HG03571 (cell line): ENCODE measurements at regions not wholly inside any gene's neighbourhood (a gene's known extent, or its start where the extent isn't known, plus 50 kb on each side); places are given as distances from the start of the nearest gene placed in this dataset.

Source experiments
- ATAC-seq: cut with Tn5 transposase; IDR thresholded peaks from one replicate; pipeline ENCODE4 v1.9.1; 2021; ENCODE audit not compliant: unreplicated experiment

DNA sequence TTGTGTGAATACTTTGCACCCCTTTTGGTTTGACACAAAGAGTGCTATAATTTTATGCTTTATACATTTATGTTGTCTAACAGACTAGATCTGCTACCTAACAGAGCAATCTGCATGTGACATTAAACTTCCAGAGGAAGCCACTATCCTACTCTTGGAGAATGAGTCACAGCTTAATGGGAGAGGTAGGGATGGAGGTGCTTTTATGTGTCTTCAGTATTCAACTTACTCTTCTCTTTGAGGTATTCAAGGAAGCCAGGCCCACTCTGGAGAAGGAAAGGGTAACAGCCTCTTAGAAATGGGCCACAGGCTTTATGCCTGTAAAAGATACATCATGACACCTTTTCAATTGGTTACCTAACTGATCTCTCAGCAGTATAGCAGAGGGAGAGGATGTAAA, 85.8 kb upstream of the NEUROD1 start:
- ATAC-seq, result no peak

DNA sequence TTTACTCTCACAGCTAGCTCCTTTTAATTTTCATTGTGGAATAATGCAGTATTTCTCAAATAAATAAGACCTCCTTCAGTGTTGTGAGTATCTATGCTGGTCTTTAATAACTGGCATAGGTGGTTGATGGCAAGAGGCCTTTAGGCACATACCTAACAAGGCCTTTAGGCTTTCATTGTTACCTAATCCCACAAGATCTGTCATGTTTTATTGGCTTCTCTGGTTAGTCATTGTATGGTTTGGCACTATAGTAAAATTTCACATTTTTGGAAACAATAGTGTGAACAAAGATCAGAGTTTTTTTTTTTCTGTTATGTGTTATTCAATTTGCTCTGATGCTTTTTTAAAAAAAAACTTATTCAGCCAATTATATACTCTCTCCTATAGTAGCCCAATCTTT, 89.8 kb upstream of the NEUROD1 start:
- ATAC-seq, result no peak

DNA sequence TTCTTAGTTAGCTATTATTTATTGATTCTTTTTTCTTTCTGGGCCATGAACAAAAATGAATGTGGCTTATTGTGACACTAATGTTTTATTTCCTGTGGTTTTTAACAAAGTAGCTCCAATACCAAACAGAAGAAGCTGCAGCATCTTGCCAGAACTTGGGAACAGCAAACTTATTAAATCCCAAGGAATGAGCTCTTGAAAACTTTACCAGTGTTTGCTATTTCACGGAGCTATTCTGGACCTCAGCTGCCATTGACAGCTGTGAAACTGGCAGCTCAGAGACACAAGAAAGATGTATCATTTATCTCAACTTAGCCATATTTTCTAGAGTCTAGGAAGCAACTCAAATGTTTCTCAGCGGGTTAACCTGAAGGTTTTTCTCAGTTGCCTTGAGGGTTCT, 91.0 kb upstream of the NEUROD1 start:
- no peak for ATAC-seq

DNA sequence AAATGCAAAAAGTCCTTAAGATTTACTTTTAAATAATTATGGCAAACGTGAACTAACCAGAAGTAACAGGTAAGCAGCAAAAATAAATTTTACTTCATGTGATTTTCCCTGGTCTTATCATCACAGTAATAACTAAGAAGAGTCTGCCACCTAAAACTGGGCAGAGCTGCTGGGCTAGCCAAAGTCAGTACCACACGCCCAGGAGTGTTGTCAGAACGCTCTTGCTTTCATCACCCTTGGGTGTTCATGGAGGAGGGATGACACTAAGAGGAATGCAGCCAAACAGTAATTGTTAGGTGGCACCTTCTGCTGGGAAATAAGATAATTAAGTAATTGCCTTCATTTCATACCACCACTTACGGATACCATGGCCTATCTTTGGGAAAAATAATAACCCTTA, 92.0 kb upstream of the NEUROD1 start:
- no peak for ATAC-seq

DNA sequence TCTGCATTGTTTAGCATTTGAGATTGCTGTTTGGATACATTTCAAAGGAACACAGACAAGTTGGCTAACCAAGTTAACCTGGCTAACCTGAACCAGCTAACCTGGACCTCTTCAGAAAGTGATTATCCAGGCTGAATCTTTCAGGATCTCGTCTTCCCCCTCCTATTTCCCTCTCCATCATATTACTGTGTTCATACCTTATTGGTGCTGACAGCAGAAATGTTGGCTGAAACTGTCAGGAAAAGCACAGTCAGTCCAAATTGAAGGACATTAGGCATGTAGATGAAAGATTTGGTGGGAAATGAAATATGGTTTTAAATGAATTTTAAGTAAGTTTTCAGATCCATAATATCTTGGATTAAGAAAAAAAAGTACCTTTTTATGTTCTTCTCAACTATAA, 92.5 kb upstream of the NEUROD1 start:
- ATAC-seq, result no peak

DNA sequence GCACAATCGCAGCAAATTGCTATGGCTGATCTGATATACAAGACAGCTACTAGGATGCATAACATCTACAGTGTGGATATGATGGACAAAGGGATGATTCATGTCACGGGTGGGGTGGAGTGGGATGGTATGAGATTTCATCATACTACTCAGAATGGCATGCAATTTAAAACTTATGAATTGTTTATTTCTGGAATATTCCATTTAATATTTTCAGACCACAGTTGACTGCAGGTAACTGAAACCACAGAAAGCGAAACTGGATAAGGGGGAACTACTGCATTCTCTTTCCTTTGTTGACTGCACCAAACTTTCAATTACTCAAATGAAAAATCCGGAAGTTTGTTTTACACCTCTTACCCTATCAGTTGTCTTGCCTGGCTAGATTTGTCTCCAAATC, 94.4 kb upstream of the NEUROD1 start:
- ATAC-seq, result peak; percentile 80

DNA sequence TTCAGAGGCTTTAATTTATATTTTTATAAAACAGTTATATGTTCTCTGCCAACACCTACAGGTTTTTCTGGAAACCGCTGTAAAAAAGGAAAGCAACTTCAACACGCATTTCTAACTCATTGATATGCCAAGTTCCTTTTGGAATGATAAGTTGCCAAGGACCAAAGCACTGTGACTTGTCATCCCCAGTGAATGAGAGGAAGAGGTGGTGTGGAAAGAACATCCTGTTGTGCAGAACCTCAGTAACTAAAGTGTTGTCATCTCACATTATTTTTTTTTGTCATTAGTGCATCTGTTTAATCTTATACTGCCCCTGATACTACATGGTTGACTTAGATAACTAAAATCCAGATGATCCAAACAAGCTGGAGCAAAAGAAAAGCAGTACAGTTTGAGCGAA, 96.0 kb upstream of the NEUROD1 start:
- ATAC-seq, result no peak

DNA sequence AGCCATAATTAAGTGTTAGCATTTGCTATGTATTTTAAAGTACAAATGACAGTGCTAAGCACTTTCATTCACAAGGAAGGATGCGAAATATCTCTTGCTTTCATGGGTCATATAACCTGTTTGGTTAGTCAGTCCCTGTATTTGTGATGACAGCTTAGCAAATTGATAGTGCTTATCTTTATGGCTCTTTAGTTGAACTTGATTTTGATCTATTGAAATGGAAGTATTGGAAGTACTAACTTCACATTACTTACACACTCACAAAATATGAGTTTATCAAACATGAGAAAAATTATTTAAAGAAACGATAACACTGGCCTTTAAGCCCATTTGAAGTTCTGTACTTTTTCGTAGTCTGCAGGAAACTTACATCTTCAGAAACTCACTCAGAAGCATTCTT, 97.4 kb upstream of the NEUROD1 start:
- ATAC-seq, result no peak

DNA sequence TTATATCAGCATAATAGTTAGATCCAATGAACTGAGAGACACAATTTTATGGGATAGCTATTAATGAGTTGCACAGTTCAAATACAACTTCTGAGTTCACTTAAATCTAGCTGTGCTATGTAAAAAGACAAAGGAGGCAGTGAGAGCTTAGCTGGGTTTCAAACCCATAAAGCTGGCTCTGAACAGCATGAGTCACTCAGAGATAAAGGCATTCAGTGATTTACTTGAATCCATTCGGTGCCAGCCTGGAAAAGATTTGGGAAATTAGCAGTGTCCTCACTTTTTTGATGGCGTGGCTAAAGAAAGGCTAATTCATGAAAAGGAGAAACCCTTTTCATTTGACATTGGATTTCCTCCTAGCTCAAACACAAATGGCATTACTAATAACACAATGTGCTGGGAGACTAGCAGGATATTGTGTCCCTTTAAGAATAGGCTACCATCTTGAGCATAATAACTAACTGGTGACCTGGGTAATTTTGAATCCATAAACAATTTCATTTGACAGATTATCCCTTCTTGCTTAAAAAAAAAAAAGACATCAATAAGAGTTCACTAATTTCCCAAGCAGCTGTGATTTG, 98.4 kb upstream of the NEUROD1 start:
- no peak for ATAC-seq

DNA sequence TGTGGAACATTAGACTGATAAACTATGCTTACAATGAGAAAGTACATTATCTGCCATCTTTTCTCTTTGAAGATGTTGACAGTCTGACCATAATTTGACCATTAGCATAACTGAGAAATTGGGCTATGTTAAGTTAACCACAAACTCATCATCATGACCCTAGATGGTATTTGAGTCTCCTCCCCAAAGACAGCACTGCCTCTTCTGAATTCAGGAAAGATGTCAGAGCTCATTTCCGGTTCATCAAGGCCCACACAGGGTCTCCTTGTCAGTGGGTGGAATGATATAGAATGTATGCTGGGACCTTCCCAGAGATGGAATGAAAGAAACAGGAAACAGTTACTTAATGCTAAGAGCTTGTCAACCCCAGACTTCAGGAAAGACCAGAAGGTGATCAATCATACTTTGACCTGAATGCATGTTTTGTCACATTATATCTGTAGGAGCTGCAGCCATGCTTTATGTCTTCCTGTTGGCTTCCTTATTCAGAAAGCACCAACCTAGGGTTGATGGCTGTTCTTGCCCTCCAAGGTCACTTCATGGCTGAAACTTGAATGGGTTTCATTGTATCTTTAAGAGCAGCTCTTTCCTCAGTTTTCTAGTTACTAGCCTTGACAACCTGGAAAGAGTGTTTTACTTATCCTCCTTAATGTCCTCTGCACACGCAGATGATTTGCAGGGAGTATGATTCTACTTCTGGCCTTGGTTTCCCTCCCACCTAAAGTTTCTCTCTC, 99.1 kb upstream of the NEUROD1 start:
- ATAC-seq, result peak; percentile 21

DNA sequence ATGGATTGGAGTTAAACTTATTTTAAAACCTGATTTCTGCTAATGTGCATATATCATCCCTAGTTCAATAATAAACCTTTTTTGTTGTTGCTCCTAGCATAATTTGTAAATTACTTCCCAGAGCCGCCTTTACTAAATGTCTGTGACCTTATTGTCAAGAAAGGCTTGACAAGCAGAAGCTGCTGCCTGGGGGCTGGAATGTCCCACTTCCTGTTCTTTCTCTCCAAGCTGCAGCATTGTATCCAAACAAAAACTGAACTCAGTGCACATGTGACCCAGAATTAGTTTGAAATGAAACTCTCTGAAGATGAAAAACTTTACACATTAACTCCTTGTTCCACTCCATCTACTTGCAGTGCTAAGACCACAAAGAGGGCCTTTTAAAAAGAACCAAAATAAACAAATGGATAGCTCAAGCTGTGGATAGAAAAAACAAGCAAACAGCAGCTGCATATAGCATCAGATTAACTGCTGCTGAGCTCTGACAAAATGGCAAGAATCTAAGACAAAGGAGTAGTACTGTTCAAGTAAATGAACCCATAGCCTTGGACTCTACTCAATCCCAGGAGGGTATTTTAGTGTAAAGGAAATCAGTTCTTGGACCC, 99.8 kb upstream of the NEUROD1 start:
- peak; percentile 84 for ATAC-seq

DNA sequence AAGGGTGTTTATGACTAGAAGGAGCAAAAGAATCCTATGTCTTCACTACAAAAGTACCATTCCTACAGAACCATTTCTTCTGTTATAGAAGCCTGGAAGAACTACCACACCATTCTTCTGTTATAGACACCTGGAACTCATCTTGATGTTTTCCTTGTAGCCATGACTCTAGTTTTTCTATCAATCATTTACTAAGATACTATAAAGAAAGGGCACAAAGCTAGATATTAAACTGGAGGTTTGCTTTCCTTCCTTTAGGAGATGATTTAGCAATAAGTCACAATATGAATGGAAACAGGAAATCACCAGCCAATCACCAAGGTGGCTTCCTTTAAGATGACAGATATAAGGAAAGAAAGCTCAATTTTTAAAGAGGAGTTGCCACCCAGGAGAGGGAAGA, 100.3 kb upstream of the NEUROD1 start:
- peak; percentile 25 for ATAC-seq

DNA sequence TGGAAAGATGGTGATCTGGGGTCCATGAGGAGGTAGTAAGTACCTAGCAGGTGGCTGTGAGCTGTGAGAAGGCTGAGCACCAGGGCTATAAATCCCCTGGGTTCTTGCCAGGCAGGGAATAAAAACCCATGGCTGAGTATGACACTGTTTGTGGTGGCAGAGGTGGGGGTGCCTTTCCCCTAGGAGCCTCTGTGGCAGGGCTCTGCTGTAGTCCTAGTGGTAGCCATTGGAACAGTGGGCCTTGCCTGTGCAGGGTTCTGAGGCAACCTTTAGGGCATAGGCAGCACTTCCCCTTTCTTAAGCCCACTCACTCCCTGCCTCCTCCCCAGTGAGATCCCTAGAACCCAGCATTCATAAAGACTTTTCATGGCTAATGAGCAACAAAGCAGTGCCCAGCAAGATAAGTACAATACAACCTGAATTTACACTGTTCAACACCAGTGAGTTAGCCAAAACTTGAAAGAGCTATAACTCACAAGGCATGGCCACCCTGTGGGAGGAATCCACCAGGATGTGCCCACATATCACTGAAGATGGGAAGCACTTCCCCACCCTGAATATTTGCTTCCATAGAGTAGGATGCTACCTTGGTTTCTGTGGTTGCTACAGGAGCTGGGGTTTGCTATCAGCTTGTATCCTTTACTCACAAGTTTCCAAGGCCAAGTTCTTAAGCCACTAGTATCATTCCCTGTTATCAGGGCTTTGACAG, 100.9 kb upstream of the NEUROD1 start:
- ATAC-seq, result peak; percentile 39

DNA sequence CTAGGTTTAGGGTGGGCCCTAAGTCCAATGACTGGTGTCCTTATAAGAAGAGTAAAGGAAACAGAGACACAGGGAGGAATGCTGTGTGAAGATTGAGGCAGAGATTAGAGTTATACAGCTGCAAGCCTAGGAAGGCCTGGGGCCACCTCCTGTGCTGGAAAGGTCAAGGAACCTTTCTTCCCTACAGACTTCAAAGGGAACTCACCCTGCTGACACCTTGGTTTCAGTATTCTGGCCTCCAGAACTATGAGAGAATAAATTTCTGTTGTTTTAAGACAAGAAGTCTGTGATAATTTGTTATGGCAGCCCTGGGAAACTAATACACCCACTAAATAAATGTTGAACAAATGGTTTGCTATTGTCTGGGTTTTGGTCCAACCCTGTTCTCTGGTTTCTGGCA, 102.3 kb upstream of the NEUROD1 start:
- no peak for ATAC-seq

DNA sequence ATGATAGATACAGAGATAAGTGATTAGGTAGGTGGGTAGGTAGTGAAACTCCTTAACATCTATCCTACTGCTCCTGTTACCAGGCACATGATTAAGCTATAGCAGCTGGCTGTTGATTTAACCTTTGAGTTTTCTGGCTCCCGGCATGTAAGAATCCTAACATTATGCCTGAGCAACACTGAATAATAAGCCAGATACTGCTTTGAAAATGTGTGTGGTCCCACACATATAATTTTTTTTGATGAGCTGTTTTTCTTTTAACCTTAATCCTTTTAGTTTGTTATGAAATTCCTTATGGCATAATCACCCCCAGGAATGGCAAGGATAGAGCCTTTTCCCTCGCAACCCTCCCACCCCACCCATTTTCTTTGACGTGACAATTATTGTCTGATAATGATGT, 104.2 kb upstream of the NEUROD1 start:
- ATAC-seq, result no peak

DNA sequence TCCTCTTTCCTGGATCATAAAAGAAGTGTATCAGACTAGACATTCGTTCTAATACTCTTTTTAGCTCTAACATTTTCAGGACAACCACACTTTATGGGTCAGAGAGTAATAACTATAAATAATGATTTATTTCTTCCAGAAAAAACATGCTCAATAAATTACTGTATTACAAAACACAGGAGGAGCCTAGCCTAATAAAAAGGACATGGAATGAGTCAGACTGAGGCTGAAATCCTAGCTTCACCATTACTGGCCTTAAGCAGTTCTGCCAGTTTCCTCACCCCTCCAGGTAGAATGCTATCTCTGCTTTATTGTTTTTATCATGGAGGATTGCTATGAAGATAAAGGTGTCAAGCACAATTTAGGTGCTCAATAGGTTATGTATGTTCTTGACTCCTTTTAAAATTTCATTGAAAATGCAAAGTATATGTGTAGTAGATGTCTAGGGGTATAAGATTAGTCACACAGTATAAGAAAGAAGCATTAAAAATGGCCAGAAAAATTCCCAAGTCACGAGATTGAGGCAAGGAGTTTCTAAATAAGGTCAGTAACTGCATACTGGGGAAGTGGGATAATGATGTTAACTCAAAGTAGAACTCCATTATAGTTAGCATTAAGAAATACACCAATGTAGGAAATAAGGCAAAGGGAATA, 105.5 kb upstream of the NEUROD1 start:
- ATAC-seq, result no peak

DNA sequence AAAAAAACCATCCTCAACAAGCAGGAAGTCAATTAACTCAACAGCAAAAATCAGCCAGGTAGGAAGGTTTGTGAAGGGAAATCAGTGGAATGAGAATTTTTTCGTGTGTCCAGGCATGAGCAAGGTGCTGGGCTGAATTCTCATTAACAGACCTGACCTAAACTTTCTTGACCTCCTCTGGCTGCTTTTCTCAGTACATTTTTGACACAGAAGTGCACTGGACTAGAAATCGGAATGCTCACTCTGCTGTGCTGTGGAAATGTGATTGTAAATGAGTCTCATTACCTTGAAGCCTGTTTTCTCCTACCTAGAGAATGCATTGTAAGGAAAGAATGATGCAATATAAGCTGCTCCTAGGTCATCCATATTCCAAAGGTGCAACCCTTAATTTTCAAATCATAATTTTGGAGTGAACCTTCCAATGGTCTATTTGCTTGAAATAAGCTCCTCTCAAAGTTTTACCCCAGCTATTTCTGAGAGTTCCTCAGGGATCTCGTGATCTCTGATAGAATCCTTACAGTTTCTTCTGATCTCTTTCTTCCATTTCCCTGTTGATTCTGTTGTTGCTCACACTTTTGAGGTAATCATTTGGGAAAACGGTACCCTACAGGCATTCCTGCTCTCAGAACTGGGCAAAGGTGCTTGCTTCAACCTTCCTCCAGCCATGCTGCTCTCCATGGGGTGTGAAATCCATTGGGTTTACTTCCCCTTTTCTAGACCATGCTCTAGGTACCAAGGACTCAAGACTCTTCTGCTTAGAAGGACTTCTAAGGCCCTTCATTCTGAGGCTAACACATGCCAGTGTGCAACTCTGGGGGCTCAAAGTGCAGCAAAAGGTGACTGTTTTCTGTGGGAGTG, 104.9 kb upstream of the ITPRID2 start:
- ATAC-seq, result no peak

DNA sequence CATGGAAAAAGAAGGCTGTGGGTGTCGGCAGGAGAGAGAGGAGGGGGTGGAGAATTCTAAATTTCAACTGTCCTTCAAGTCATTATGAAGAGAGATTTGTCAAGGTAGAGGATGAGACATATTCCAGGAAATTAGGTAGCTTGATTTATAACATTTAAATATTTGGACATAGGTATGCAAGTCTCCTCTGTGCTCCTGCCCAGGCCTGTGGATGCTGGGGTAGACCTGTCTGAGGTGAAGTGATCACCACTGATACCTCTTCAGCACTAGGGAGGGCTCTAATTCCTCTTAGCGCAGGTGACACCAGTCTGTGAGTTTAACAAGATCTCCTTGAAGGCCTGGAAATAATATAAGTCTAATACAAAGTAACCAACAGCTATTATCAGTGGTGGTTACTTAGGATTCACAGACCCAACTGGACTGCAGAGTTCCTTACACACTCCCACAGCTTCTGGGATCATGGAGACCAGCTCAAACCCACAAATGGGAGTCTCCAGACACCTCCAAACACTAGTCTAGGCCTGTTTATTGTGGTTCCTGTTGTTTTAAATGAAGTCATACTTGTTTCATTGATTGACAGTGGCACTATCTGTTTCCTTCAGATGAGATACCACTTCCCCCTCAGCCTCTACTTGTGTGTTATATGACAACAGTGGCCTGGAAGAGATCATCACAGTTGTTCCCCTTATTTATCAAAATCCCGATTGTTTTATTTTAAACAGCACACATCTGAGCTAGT, 104.1 kb upstream of the ITPRID2 start:
- ATAC-seq, result no peak

DNA sequence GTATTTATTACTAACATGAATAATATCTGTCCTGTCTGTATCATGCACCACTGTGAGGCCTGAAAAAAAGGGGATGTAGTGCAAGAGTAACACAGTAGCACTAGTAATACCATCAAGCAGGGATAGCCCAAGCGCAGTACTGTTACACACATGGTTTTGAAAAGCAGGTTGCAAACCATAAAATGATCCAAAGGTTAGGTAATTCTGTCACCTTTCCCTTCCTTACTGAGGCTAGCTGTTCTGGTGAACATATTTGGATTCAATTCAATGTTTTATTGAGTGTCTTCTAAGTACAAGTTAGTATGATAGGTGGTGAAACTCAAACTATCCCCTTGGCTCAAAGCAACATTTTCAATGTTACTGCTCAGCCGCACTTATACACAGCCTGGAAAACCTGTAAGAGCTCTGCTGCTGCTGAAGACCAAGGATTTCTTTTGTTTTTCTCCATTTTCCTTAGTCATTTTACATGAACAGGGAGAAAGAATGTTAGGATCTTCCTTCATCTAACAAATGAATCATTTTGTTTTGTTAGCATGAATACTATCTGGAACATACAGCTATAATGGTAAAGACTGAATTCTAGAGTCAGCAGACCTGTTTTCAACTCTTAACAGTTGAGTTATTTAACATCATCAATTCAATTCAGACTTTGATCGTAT, 102.5 kb upstream of the ITPRID2 start:
- ATAC-seq, result no peak
